NOMO-1 (cell line): ENCODE measurements at regions not wholly inside any gene's neighbourhood (a gene's known extent, or its start where the extent isn't known, plus 50 kb on each side); places are given as distances from the start of the nearest gene placed in this dataset.

Experiments used
- DNase-seq, 2 experiments: peaks; one replicate each; lab custom pipeline; 2025; ENCODE audit not compliant: unreplicated experiment in 2 of 2; lab: John Stamatoyannopoulos, UW

GRCh38 chr1:101153692-101154091 is 83.1 kb upstream of the S1PR1 start:
- no peak for DNase-seq

DNA sequence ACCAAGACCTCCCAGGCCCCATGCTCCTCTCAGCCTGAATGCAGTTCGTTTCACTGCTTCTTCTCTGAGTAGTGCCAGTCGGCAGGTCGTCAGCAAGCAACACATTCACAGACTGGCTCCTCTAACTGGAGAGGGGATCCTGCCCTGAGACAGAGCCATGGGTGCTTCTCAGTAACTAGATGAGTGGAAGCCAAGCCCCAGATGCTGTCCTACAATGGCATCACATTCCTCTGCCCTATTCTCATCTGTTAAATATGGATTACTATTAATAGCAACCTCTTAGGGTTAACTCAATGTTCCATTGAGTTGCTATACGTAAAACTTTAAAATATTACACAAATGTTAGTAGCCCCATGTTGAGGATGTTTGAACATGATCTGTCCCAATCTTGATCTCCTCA is 84.2 kb upstream of the S1PR1 start:
- DNase-seq, result no peak

DNA sequence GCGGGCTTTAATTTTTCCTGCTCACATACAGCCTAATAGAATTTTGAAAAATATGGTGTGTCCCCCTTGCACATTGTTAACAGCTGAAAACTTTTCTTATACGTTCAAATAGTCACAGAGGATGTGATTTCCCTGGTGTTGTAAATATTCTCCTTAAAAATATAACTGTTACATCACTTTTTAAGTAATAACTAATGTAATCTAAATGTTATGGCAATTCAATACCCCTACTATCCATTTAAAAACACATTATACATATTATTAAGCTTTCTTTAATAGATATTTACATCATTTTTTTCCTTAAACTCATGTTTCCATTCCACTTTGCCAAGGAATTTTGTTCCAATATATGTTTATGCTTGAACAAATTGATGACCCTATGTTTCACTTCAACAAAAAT is 85.5 kb upstream of the S1PR1 start:
- DNase-seq, result no peak

DNA sequence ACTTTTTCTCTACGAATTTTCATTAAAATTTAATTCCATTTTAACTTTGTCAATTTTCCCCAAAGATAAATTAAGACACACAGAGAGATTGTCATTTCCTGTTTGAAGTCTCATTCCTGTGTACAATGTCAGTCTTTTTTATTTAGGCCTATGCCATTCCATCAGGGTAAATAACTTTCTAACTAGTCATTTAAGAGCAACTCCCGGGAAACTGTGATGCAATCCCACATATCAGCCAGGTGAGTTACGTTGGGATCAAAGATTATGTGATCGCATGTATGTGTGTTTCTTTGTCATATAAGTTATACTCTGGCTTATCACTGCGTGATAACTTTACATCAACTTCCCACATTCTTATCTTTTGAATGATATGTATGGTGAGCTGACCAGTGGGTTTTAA is 86.1 kb upstream of the S1PR1 start:
- no peak for DNase-seq

DNA sequence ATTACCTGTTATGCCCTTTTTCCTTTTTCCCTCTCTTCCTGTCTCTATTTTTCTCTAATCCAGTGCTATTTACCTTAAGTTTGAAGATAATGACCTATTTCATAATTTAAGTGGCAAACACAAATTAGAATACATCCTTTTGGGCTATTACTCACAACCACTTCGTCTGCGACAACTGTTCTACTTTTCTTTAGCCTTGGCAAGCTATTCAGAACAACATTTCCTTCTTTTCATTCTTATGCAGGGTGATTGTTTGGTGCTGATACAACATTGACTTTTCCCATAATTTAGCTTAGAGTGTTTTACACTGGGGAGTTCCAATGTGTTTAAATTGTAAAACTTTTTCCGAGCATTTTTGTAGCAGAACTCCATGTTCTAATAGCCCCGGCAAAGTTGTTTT is 86.6 kb upstream of the S1PR1 start:
- no peak for DNase-seq

- no peak for DNase-seq
These were observed 87.8 kb upstream of the S1PR1 start for GRCh38 chr1:101148980-101149379.

- no peak for DNase-seq
These were observed 89.4 kb upstream of the S1PR1 start for GRCh38 chr1:101147381-101147780.

DNA sequence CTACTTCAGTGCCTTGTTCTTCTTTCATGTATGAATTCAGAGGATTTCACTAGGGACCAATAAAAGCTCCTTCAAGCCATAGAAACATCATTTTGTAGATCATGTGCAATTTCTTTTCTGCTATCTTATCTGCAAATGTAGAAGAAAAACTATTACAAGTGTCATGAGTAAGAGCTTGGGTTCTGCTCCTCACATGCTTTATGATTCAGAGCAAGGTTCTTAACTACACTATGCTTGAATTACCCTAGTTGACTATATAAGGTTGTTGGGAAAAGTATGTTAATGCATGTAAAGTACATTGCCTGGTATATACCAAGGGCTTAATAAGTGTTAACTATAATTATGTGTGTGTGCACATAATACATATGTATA is 91.4 kb upstream of the S1PR1 start:
- DNase-seq, result no peak

DNA sequence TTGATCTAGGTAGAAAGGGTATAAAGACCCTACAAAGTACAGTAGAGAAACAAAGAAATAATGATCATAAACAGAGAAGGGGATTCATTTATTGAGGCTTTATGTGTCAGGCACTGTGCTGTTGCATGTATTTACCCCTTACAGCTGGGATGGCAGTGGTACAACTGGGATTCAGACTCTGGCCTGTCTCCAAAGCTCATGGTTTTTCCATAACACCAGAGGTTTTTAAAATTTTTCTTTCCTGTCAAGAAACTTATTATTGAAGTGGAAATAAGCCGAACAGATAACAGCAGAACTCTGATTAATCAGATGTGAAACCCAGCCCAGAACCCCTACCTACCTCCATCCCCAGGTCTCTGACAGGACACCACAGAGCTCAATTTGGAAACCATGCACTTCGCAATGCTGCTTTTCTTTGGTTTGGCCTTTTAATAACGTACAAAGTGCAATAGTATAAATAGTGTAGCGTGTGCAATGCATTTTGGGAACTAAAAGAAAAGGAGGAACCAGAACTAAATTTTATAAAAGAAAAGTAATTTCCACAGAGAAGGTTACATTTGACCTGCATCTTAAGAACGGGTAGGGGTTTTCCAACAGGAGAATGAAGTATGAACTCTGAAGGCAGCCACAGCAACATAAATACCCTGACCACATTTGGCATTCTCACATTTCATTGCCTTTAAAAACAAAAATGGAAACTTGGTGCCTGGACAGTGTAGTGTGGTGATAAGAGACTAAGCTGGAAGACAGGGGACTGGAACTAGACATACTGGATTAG is 92.0 kb upstream of the S1PR1 start:
- peak in 1 of 2 experiments; percentile 46 for DNase-seq

DNA sequence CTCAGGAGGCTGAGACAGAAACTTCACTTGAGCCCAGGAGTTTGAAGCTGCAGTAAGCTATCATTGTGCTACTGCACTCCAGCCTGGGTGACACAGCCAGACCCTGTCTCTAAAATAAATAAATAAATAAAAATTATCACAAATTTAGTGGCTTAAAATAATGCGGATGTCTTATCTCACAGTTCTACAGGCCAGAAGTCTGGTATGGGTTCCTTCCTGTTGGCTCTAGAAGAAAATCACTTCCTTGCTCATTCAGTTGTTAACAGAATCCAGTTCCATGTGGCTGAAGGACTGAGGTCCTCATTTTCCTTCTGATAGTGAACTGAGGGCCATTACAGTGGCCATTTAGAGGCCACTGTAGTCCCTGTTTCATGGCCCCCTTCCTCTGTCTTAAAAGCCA is 94.6 kb upstream of the S1PR1 start:
- DNase-seq, result no peak

DNA sequence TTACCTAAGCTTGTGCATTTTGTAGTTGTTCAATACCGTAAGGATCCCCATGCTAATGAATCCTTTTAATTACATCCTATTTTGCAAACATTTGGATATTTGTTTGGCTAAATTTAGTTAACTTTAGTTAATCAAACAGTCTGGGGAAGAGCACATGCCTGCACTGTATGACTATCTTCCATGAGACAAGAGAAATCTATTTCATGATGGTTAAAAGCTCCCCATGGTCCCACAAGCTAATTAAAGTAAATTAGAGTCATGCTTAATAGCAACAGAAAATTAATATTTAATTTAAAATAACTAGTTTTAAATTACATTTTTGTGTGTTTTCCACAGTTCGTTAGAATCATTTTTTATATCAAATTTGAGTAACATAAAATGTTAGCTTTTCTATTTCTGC is 95.4 kb upstream of the S1PR1 start:
- no peak for DNase-seq

- DNase-seq, result no peak
These were observed 96.7 kb upstream of the S1PR1 start for GRCh38 chr1:101139821-101140718.

DNA sequence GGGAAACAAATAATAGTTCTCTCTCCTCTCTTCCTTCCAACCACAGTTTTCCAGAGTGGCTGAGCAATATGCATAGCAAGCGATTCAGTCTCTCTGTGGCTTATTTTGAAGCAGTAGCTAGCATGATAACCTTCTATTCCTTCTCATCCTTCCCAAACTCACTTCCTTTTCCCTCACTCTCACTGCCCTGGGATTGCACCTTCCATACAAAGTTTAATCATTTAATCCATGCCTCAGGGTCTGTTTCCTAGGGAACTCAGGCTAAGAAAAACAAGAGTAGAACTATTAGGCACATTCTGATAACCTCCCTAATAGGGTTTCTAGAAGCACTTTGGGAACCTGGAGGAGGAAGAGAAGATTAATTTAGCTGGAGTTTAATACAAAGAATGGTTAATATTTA is 97.7 kb upstream of the S1PR1 start:
- no peak for DNase-seq

DNA sequence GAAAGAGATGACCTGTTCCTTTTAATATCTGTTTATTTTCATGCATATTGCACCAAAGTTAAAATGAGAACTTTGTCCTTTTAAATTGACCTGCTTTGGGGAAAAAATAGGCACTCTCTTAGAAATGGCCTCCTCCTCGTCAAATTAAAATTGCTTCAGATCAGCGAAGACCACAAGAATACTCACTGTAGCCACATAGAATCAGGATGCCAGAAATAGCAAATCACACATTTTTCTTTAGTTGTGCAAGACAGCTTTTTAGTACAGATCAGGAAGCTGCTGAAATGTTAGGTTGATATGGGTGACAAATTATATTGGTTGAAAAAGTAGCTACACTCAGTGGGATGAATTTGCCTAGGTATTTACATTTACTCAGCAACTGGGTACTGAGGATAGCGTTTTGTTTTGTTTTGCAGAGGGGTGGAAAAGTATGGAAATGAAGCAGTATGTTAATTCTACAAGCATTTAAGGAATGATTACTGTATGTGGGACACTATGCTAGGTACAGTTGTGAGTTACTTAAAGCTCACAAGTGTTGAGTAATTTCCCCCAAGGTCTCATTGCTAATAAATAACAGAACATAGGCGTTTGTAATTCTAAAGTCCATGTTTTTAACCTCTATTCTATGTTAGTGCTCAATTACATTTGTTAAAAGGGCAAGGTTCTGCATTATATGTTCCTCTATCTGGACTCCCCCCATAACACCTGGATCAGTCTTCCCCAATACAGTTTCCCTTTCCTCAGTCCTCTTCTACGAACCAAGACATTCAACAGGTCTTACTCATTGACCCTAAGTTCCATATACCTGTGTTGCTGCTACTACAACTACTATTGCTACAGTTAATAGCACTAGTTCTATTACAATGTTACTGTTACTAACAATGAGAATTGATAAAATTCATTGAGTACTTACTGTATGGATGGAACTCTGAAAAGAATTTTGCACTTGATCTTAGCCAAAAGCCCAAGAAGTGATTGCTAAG is 99.4 kb upstream of the S1PR1 start:
- DNase-seq, result peak; percentile 68 to 87

DNA sequence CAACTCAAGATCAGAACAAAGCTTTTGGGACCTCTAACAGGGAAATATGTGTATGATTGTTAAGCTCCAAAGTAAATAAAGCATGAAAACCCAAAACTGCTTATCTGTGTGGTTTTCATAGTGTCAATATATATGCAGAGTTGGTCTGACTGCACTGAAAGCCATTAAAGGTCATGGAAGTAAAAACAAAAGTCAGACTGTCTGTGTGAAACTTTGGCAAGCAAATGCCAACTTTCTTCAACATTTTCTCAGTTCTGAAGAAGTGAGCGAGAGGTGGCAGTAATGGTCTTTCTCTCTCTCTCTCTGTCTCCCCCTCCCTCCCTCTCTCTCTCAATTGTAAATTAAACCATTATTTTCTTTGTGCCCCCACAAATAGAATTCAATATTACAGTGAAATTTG is 100.1 kb upstream of the S1PR1 start:
- peak; percentile 37 to 44 for DNase-seq

DNA sequence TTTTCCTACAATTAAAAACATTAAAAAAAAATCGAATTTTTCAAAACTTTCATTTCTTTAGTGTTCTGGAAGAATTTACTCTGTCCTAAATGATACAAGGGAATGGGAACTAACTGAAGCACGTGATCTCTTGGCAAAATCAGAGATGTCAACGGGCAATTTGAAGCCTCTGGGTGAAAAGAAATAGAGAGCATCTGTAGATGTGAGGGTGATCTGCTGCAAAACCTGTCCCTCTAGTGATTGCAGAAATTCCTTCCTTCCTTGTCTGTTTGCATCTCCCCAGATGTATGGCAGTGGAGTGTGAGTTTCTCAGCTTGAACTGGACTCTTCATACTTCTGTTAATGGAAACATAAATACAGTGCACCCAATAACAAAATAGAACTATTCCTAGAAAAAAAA is 100.5 kb upstream of the S1PR1 start:
- no peak for DNase-seq

- no peak for DNase-seq
These were observed 101.3 kb upstream of the S1PR1 start for GRCh38 chr1:101135526-101135925.

DNA sequence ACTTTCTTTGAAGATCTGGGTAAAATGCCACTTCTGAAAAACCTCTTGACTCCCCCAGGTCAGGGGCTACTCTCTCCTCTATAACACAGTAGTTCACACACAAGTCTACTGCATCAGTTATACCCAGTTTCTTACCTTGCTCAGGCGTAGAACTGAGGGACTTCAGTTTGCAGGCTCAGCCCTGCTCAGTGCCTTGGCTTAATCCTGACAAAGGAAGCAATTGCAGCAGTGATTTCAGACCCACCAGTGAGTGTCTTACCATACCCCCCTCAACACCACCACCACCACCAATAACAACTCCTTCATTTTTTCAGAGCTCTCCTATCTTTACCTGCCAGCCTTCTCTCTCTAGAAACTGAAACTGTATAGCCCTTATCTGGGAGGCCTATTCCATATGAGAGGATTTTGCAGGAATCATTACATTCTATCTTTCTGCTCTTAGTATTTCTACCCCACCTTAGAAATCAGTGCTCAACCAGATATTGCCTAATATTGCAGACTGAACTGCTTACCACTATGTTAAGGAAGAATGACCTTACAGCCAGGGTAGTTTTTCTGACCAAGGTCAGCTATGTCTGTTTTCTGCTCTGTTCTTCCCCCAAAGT is 105.5 kb upstream of the S1PR1 start:
- DNase-seq, result no peak

DNA sequence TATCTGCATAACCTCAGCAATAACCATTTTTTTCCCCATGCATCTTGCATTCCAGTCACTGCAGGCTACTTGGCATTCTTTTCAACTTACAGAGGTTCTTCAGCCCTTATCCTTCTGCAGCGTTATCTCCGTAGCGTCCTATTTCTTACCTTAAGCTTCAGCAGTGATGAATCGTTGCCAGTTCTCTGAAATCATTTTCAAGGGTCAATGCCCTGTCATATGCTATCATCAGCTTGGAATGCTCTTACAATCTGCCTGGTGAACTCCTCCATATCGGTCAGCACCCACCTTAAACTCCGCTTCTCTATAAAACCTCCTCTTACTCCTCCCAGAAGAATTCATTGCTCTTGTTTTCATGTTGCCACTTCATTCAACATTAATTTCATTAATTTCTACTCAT is 105.1 kb upstream of the DPH5 start:
- DNase-seq, result no peak

DNA sequence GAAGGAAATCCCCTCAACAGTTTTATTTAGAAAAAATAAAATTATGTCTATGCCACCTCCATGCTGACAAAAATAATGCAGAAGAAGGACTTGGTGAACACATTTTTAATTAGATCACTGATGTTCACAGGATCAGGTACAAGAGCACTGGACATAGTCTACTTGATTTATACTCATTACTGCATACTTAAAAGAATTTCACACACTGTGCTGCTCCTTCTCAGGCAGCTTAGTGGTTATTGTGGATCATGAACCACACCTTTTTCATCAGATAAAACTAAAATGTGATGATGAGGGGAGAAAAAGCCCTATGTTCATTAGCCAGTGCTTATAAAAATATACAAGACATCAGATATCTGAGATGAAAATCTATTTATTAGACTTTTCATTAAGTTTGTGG is 103.3 kb upstream of the DPH5 start:
- DNase-seq, result no peak
